HL-60 (cell line): ENCODE measurements at regions not wholly inside any gene's neighbourhood (a gene's known extent, or its start where the extent isn't known, plus 50 kb on each side); places are given as distances from the start of the nearest gene placed in this dataset.

Experiments used
- CTCF ChIP-seq: IDR thresholded peaks from one replicate; pipeline ENCODE4 v1.5.1; 2011; ENCODE audit warnings: low read length, control low read depth, inconsistent platforms; ENCODE audit not compliant: insufficient read depth
- REST ChIP-seq: IDR thresholded peaks from 2 replicates; pipeline ENCODE4 v1.6.1; 2012; ENCODE audit warnings: low read depth; ENCODE audit not compliant: insufficient replicate concordance

- TF ChIP-seq REST (no peak), CTCF (no peak)
Observed at GRCh38 chr12:73361864-73362230, 1089.7 kb downstream of the TRHDE start.
